Esophagus squamous epithelium (tissue), 4 donors: ENCODE measurements at regions not wholly inside any gene's neighbourhood (a gene's known extent, or its start where the extent isn't known, plus 50 kb on each side); places are given as distances from the start of the nearest gene placed in this dataset.

Experiments
- POLR2A ChIP-seq, 4 donors: fragments of 450-650 bp; IDR thresholded peaks; one replicate each; pipeline ENCODE4 v1.6.1; 2017; ENCODE audit warnings: antibody characterized with exemption in 4 of 4, mild to moderate bottlenecking in 4 of 4, moderate library complexity in 3 of 4
- TF ChIP-seq, protein P1 (sequence below), 6 experiments: fragments of 450-650 bp in 4 of 6; fragments of 200-600 bp in 2 of 6; sonication (generic) in 2 of 6; IDR thresholded peaks; one replicate each; pipeline ENCODE4 v1.5.1; 2016 to 2019; ENCODE audit warnings: antibody characterized with exemption in 6 of 6, mild to moderate bottlenecking in 4 of 6, moderate library complexity in 4 of 6

DNA sequence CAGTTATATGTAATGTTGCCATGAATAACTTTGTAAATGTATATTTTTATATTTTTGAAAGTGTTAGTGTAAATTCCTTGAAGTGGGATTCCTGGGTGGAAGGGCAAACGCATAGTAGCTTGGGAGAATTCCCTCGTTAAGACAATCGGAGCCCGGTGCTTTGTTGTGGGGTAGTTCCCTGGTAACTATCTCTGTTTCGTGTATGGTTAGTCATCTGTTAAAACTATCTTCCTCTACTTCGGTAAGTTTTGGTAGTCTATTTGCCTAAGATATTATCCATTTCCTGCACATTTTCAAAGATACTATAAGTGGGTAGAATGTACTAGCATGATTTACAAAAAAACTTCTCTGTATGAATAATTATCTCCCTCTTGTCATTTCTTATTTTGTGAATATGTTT lies 113.8 kb upstream of the NRXN1 start:
- TF ChIP-seq, protein P1, sequence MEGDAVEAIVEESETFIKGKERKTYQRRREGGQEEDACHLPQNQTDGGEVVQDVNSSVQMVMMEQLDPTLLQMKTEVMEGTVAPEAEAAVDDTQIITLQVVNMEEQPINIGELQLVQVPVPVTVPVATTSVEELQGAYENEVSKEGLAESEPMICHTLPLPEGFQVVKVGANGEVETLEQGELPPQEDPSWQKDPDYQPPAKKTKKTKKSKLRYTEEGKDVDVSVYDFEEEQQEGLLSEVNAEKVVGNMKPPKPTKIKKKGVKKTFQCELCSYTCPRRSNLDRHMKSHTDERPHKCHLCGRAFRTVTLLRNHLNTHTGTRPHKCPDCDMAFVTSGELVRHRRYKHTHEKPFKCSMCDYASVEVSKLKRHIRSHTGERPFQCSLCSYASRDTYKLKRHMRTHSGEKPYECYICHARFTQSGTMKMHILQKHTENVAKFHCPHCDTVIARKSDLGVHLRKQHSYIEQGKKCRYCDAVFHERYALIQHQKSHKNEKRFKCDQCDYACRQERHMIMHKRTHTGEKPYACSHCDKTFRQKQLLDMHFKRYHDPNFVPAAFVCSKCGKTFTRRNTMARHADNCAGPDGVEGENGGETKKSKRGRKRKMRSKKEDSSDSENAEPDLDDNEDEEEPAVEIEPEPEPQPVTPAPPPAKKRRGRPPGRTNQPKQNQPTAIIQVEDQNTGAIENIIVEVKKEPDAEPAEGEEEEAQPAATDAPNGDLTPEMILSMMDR (IDR thresholded peaks at IDR 0.05): no peak
- no peak for TF ChIP-seq POLR2A (IDR thresholded peaks at IDR 0.05)
